ENCODE measurements at regions not wholly inside any gene's neighbourhood (a gene's known extent, or its start where the extent isn't known, plus 50 kb on each side); places are given as distances from the start of the nearest gene placed in this dataset.

DNA sequence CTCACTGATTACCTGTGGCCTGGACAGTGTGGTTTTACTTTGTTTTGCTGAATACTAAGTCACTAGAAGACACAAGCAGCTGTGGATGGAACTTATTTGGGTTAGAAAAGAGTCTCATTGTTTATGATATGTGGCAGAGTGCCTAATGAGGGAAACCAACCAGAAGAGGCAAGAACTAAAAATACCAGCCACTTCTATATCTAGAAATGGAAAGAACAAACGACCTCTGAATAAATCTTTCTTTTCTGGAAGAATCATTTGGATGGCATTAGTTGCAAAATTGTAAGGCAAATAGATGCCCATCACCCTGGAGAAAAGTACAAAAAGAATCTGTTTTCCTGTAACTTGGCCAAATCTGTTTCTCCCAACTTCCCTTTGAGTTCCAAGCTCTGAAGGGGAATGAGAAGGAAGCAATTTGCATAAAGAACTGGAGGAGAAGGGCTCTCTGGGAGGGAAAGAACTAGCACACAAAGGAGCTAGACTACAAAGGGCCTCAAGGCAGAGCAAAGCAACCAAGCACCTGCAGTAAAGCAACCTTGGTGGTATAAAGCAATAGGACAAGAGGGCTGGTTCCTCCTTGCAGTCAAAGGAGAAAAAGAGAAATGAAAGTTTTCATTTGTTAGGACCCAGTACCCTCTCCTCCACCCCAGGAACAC lies 455.4 kb downstream of the CAAP1 start:
- H3K27ac ChIP-seq = no peak overlapping the region
- no peak for DNase-seq (ENCODE audit: low read depth, low spot score)

DNA sequence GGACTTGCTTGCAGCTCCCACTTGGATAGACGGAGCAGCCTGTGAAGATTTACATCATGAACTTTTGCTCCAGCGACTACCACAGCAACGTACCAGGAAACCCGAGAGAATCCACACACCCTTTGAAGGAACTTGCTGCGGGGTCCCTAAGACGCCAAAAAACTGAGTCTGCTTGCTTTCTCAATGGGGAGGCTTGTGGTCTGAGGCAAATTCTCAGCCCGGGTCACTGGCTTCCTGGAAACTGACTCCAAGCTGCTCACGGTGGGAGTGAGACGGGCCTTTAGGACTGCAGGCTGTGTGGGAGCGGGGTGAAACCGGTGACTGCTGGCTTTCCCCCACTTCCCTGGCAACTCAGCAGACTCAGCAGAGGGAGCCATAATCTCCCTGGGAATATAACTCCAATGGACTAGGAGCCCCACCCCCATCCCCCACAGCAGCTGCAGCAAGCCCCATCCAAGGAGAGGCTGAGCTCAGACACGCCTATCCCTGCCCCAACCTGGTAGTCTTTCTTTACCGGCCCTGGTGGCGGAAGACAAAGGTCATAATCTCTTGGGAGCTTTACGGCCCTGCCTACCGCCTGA lies 466.0 kb downstream of the CAAP1 start:
- no peak for DNase-seq (ENCODE audit: low read depth, low spot score)
- no peak overlapping the region for H3K27ac ChIP-seq

DNA sequence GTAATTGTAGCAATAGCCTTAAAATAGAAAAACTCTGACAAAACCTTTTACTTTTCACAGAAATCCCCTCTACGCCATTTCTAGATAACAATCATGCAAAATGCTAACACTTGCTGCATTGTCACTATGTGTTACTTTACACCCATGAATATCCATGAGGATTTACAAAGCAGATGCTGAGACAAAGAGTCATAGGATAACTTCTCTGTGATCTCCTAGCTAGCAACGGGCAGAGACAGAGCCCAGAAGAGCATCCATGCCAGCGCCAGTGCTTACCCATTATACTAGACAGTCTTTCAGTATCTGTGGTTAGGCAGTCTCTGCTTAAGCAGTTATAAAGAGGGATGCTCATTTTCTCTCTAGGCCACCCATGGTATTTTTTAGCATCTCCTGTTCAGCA lies 474.1 kb downstream of the CAAP1 start:
- H3K27ac ChIP-seq = no peak overlapping the region
- no peak for DNase-seq (ENCODE audit: low read depth, low spot score)

DNA sequence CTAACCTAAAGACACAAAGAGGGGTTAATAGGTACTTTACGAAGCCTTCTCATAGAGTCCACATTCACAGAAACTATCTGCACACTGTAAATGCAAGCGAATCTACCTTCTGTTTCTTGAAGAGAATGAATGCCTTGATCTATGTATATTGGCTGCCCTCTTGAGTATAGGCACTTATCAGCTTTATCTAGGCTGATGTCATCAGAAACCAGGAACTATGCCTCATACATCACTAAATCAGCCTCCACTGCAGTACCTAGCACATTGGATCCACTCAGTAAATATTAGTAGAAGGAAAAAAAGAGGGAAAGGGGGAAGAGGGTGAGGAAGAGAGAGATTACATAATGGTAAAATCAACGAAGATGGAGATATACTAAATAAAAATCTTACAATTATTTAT lies 477.1 kb downstream of the CAAP1 start:
- DNase-seq (ENCODE audit: low read depth, low spot score) = no peak
- H3K27ac ChIP-seq = no peak overlapping the region

DNA sequence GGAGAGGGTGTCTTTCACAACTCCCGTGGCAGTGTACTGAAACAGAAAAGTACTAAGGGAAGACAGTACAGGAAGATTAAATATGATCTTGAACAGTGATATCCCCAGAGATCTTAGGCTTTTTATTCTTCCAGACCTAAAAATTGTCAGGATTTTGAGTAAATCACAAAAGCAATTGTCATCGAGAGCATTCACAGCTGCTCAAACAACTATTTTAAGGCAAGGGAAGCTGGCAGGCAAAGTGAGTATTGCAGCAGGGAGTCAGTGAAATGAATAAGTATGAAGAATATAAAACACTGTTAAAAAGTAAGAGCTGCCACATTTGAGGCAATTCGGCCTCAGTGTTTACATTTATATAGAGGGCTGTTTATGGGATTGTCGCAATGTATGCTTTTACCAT lies 479.0 kb downstream of the CAAP1 start:
- no peak overlapping the region for H3K27ac ChIP-seq

DNA sequence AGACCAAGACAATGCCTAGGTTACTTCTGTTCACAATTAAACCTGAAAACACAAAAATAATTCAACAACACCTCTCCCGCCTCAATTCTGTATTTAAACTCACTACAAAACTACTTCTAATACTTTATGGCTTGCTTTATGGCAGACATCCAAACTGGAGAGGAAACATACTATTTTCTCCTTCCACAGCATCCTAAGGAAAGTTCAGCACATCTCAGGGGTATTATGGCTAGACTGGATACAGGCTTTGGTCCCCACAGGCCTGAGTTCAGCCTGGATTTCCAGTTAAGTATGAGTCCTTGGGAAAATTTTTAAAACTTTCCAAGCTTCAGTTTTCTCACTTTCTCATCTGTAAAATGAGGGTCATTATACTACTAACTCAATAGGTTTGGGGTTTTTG lies 480.2 kb downstream of the CAAP1 start:
- no peak overlapping the region for H3K27ac ChIP-seq
- no peak for DNase-seq (ENCODE audit: low read depth, low spot score)

More for the DNA sequence above, 479.0 kb downstream of the CAAP1 start:
- no peak for DNase-seq (ENCODE audit: low read depth, low spot score)

DNA sequence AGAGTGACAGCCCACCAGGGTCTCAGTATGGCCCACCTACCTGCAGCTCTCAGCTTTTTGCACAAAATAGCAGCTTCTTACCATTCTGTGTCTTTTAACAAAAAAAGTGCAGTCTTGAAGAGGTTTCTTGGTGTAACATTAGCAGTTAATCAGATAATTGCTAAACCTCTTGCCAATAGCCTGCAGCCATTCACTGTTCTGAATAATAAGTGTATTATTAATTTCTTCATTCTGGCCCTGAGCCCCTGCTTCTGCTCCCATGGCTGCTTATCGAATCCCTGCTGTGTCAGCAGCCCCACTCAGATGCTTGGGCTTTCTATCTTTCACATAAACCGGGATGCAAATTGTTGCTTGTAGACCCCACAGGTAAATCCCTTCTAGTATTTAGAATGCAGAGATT lies 485.9 kb downstream of the CAAP1 start:
- H3K27ac ChIP-seq = no peak overlapping the region
- DNase-seq (ENCODE audit: low read depth, low spot score) = no peak

DNA sequence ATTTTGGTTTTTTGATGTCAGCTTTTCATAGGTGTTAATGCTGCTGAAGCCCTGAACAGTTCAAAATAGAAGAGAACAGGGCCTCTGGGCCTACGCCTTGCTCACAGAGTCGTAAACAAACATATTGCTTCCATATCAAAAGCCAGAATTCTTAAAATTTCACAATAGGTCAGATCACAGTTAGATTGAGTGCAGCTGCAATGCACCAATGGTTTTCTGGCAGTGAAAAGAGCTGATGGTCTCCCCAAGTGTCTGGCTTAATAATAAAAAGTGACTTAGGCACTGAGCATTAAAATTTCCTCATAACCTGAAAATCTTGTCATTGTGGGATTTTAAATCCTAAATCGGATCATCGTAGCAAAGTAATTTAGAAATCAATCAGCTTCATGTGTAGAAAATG lies 493.0 kb downstream of the CAAP1 start:
- no peak overlapping the region for H3K27ac ChIP-seq

DNA sequence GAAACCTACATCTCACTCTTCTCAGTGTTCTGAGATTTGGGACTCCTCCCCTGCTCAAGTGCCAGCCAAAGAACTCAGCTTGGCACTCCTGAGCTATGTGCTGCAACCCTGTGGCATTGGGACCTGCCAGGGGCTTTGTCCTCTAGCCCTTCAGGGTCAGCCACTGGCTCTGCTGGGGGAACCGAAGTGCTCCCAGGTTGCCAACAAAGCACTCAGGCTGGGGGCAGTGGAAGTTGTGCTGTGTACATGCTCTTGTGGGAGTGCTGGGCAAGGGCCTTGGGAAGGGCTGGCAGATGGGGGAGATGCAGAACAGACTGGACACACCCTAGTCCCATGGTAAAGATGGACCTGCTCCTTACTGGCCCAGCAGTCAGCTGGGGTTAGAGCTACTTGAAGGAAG lies 498.6 kb downstream of the CAAP1 start:
- no peak for DNase-seq (ENCODE audit: low read depth, low spot score)
- H3K27ac ChIP-seq = no peak overlapping the region

More for the DNA sequence above, 493.0 kb downstream of the CAAP1 start:
- DNase-seq (ENCODE audit: low read depth, low spot score) = no peak

DNA sequence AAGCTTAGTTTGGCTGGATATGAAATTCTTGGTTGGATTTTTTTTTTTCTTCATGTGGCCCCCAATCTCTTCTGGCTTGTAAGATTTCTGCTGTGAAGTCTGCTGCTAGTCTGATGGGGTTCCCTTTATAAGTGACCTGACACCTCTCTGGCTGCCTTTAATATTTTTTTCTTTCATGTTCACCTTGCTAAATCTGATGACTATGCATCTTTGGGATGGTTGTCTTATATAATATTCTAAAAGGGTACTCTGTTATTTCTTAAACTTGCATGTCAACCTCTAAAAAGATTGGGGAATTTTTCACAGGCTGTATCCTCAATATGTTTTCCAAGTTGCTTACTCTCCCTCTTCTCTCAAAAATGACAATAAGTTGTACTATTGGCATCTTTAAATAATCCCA lies 500.0 kb downstream of the CAAP1 start:
- DNase-seq (ENCODE audit: low read depth, low spot score) = no peak
- no peak overlapping the region for H3K27ac ChIP-seq

DNA sequence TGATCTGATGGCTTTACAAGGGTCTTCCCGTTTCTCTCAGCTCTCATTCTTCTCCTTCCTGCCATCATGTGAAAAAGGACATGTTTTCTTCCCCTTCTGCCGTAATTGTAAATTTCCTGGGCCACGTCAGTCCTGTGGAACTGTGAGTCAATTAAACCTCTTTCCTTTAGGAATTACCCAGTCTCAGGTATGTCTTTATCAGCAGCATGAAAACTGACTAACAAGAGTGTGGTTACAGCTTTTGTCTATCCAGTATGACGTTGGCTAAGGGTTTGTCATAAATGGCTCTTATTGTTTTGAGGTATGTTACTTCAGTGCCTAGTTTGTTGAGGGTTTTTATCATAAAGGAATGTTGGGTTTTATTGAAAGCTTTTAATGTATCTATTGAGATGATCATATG lies 501.6 kb downstream of the CAAP1 start:
- no peak for DNase-seq (ENCODE audit: low read depth, low spot score)
- no peak overlapping the region for H3K27ac ChIP-seq

DNA sequence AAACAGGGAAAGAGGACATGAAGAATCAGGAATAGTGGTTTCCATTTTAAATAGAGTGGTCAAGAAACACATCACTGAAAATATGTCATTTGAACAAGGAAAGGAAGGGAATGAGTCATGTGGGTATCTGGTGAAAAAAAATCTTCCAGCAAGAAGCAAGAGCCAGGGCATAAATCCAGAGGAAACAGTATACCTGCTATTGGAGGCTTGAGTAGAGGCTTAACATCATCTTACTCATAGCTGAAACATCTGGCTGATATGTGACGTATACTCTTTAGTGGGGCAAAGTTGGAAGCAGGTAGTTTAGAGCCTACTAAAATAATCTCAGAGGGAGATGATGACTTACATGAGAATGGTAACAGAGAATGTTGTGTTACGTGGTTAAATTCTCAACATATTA lies 517.2 kb downstream of the CAAP1 start:
- no peak overlapping the region for H3K27ac ChIP-seq
- DNase-seq (ENCODE audit: low read depth, low spot score) = no peak

DNA sequence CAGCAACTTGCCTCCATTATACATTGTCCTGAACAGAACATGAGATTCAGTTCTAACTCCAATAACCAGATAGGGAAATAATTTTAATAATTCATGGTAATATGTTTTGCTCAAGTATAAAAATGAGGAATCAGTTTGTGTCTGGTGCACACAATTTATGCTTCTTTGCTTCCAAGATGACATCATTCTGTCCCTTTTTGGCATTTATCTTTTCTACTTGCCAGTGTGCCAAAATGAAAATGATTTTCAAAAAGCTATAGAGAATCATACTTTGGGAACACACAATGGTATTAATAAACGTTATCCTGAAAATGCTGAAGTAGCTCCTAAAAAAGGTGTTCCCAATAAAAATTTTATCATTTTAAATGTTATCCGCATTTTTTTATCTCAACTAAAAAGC lies 519.0 kb downstream of the CAAP1 start:
- H3K27ac ChIP-seq = no peak overlapping the region
- no peak for DNase-seq (ENCODE audit: low read depth, low spot score)

DNA sequence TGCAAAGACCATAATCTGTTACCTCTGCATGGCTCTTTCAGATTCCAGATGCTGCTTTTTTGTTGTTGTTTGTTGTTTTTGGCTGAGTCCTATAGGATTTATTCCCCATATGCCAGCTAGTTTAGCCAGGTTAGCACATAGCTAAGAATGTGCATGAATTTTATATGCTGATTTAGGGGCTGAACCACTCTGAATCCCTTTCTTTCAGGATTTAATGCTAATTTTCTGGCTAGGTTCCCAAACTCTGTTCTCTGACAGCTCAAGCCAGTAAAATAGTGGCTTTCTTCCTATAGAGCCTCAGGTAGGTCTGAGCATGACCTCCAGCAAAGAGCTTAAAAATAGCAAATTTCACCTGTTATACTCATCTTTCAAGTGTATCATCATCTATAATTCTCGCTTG lies 521.4 kb downstream of the CAAP1 start:
- no peak for DNase-seq (ENCODE audit: low read depth, low spot score)
- no peak overlapping the region for H3K27ac ChIP-seq

DNA sequence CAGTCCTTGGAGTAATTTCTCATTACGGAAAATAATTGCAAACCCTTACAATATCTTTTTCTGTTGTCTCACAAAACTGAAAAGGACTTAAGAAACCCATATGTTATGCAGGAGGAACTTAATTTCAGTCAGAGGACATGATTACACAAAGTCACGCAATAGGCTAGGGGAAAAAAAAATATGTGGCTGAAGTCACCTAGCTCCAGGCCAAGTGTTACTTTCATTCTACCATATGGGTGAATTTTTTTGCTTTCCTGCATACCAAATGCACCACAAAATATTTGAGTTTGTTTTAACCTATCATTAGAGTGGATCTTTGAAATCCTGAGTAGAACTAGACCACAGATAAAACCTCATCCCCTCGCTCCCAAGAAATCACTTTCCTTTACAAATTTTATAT lies 523.5 kb downstream of the CAAP1 start:
- DNase-seq (ENCODE audit: low read depth, low spot score) = no peak
- no peak overlapping the region for H3K27ac ChIP-seq

DNA sequence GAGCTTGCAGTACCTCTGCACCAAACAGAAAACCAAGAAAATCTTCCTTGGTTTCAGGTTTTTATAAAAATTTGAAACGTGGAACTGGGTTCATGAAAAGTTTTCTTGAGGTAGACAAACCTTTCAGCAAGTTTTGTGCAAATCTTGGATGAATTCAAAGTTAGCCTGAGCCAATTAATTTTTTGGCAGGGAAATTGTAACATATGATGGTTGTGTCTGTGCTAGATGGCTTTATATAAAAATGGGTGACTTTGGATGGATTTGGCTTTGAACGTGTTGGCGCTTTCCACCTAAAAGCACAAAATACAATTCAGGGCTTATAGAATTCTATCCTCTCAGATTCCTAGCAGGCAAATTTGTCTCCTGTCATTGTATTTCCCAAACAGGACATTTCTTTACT lies 524.4 kb downstream of the CAAP1 start:
- no peak for DNase-seq (ENCODE audit: low read depth, low spot score)
- no peak overlapping the region for H3K27ac ChIP-seq

DNA sequence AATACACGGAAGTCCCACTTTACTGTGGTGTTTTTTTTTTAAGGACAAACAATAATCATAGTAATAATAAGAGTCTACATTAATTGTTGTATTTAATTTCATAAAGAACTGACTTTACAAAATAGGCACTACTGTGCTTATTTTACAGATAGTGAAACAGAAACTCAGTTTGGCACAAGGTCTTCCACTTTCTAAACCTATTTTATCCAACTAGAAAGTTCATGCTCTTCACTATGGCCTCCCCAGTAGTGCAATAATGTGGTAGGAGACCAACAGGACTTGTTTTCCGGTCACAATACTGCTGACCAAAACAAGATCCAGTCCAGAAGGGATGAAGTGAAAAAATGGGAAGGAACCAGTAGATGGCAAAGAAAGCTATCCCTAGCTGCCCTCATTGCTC lies 531.6 kb downstream of the CAAP1 start:
- no peak overlapping the region for H3K27ac ChIP-seq
- no peak for DNase-seq (ENCODE audit: low read depth, low spot score)

DNA sequence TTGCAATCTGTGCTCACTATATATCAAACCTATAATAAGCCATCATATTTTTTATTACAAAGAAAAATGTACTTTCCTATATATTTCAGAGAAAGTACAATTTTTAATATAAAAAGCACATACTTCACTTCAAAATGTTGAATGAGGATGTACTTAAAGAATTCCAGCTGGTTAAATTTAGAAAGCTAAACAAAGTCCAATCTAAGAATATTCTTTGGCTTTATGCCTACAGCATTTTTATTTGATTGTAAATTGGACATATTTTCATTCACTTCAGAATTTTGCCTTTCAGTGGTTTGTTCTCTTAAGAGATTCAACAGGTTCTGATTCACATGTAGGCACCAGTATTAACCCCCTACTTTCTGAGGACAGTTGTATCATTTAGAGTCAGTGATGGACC lies 533.8 kb downstream of the CAAP1 start:
- no peak overlapping the region for H3K27ac ChIP-seq
- DNase-seq (ENCODE audit: low read depth, low spot score) = no peak

DNA sequence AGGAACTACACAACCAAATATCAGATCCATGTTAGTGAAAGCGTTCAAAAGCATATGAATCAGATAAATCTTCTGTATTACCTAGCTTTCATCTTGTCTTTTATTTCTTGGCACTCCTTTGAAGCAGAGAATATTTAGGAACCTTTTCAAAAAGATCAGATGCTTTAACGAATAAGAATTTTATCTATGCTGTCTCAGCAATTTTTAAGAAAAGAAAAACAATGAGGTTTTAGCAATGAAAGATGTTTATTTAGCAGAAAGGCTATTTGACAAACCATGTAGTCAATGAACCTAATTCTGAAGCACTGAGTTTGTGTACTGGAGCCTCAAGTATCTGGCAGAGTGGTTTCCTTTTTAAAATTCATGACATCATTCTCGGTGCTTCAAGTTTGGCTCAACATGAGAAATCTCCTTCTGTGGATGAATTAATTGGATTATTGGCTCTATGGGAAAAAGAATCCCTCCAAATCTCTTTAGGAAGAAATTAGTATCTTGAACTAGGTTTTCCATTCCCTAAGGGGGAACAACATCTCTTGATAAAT lies 534.7 kb downstream of the CAAP1 start:
- no peak overlapping the region for H3K27ac ChIP-seq
- DNase-seq (ENCODE audit: low read depth, low spot score) = no peak

DNA sequence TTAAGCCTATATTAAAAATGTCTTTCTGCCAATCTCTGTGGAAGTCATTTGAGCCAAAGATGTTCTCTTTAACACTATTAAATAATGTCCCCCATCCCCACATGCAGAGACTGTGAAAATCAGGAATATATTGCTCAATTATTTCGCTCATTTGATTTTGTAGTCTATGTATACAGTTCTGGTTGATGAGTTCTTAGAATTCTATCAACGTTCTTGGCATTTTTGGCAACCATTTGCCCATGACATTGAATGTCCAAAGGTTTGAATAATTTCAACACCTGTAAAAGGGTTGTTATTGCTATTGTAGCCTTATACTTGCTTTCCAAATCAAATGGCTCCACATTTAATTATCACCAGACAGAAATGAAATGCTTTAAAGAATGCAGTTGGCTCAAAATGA lies 536.1 kb downstream of the CAAP1 start:
- H3K27ac ChIP-seq = no peak overlapping the region

DNA sequence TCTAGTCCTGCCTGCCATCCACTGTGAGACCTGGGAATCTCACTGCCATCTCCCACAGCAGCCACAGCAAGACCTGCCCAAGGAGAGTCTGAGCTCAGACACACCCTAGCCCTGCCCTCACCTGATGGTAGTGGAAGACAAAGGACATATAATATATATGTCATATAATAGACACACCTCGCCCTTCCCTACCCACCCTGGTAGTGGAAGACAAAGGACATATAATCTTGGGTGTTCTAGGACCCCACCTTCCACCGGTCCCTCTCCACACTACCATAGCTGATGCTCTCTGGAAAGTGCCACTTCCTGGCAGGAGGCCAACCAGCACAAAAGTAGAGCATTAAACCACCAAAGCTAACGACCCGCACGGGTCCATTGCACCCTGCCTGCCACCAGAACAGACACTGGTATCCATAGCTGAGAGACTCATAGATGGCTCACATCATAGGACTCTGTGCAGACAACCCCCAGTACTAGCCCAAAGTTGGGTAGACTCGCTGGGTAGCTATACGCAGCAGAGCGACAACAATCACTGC lies 545.6 kb downstream of the CAAP1 start:
- DNase-seq (ENCODE audit: low read depth, low spot score) = no peak
- no peak overlapping the region for H3K27ac ChIP-seq

More for the DNA sequence above, 536.1 kb downstream of the CAAP1 start:
- no peak for DNase-seq (ENCODE audit: low read depth, low spot score)

DNA sequence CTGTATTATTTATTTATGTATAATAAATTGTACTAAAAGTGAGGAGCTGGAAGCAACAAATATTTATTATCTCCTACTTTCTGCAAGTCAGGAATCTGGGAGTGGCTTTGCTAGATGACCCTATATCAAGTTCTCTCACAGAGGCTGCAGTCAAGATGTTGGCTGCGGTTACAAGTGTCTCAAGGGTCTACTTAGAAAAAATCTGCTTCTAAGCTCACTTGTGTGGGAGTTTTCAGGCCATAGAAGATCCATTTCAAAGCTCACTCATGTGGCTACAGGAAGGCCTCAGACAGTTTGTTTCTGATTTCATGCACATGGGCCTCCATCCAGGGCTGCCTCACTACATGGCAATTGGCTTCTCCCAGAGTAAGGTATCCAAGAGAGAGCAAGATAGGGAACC lies 551.1 kb downstream of the CAAP1 start:
- no peak for DNase-seq (ENCODE audit: low read depth, low spot score)

More for the DNA sequence above, 551.1 kb downstream of the CAAP1 start:
- H3K27ac ChIP-seq = no peak overlapping the region
